ENCODE measurements at regions not wholly inside any gene's neighbourhood (a gene's known extent, or its start where the extent isn't known, plus 50 kb on each side); places are given as distances from the start of the nearest gene placed in this dataset.
"Not testable (repeated sequence)": the region's sequence is repeated elsewhere in the genome, so short reads cannot be mapped to it uniquely, and the experiment has no call there.

DNA sequence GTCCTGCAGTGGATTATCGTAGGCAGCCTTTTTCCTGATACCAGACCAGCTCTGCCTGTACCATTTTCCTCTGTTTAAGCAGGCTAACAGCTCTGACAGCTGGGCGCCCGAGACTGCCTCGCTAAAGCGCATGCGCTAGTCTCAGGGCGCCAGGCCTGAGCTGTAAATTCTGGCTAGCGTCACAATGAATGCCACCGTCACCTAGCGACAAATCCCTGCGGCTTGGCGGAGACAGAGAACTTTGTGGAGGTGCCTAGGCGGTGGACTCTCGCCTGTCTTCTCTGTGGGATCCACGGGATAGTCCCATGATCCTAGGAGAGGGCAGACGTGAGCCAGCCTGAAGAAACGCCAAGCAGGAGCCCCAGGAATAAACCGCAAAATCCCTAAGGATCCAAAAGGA, 573.9 kb downstream of the KCNJ18 start:
- no peak for DNase-seq

DNA sequence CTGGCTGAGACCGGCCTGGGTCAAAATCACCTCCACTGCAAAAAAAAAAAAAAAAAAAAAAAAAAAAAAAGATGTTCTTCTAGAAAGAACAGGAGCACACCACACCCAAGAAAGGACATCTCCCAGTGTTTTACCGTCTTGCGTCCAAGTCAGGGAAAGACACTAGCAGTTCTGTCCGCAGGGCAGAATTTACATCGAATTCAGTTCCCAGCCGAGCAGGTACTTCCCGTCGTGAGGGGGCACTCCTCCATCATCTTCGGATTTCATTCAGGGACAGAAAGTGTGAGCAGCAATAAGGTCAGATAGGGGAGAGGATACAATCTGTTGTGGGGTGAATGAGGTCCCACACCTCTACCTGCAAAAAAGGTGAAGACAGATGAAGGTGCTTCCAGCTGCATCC, 574.7 kb downstream of the KCNJ18 start:
- DNase-seq = no peak

DNA sequence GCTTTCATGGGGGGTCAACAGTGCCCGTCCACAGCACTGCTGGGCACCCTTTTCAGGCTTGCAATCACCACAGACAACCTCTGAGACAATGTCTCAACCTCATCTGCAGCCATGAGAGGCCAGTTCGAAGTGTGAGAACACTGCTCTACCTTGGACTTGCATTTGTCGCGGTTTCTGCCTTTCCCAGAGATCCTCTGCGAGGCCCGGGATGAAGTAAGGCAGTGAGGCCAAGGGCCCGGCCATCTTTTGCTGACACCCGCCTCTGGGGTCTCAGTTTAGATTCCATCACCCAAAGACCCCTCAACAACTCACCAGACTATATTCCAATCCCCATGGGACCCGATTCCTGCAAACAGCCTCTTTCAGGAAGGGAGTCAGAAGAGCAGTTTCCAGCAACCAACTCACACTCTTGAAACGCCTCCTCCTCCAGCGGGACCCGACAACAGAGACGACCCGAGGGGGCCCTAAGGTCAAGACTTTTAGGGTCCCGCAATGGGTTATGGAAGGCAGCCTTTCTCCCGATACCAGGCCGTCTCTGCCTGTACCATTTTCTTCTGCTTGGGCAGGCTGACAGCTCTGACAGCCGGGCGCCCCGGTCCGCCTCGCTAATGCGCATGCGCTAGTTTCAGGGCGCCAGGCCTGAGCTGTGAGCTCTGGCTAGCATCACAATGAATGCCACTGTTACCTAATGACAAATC, 576.0 kb downstream of the KCNJ18 start:
- DNase-seq = no peak

DNA sequence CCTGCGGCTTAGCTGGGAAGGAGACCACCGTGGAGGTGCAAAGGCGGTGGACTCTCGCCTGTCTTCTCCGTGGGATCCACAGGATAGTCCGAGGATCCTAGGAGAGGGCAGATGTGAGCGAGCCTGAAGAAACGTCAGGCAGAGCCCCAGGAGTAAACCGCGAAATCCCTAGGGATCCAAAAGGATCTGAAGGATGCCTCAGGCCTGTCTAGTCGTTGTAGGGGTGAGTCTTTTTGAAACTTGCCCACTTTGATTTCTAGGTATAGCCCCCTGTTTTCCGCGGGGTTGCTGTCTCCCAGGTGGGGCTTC, 576.5 kb downstream of the KCNJ18 start:
- no peak for DNase-seq

DNA sequence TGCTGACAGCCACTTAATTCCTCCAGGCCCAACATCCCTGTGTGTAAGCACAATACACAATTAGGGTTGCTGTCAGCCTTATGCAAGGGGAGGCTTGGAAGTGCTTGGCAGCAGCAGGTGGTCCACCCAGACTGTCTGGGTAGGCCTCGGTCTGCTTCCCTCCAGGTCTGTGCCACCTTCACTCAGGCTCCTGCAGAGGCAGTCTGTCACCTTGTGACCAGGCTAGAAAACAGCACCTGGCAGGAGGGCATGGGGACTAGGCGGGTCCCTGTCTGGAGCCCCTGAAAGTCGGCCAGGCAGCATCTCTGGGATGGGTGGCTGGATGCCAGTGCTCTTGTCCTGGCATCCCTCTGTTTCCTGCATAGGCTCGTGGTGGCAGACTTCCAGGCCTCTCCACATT, 578.1 kb downstream of the KCNJ18 start:
- DNase-seq = no peak

DNA sequence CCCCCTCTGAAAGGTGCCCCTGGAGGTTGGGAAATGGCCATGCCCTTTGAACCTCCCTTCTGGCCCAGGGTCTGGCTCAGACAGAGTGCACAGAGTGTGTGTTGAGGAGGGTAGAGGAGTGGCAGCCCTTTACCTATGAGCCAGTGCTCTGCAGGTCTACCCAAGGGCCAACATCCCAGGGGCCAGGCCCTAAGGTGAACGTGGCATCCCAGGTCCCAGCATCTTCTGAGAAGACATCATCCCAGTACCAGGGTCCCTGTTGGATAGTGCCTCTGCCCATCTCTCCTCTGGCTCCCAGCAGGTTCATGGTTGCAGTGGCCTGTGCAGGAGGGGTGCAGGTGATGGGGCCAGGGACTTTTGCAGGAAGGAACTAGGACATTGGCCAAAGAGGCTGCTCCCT, 578.5 kb downstream of the KCNJ18 start:
- not testable (repeated sequence) for DNase-seq

DNA sequence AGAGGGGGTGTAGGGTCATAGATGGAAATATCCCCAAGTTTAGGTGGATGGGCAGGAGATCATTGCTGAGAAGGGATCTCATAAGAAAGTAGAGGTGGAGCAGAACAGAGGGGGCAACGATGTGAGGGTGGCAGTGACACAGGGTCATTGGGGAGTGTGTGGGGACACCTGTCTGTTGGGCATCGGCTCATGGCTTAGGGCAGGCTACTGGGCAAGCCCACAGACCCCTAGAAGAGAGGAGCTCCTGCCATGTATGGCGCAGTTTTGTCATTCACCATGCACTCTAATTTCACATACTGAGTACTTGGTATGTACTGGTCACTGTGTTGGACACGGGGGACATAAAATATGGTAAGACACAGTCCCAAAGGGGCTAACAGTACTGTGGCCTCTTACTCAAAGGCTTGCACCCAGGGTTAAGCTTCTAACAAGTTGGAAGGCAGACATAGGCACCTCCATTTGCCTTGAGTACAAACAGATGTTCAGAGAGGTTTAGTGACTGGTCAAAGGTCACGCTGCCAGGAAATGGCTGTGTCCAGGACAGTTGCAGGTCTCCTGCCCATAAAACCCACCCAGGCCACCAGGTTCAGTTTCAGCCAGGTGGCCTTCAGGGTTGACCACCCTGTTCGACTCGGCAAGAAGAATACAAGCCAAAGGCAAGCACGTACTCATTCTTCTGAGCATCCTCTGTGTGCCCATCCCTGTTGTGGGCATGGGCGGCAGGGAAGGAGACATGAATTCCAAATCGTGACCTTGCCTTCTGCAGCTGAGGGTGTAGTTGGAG, 580.2 kb downstream of the KCNJ18 start:
- DNase-seq = no peak

DNA sequence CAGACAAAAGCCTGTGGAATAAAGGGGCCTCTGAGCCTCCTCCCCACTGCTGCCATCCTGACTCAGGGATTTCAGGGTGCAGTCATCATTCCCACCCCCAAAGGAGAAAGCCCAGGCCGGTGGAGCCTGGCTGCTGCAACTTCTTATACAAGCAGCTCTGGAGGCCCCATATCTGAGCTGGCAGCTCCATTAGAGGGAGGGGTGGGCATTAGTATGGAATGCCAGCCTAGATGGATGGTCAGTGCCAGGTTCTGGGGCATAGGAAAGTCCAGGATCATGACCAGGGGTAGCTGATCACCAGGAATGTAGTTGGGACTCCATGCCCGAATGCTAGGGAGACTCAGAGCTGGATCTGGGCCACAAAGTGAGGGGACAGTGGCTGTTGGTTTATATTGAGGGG, 581.0 kb downstream of the KCNJ18 start:
- no peak for DNase-seq

DNA sequence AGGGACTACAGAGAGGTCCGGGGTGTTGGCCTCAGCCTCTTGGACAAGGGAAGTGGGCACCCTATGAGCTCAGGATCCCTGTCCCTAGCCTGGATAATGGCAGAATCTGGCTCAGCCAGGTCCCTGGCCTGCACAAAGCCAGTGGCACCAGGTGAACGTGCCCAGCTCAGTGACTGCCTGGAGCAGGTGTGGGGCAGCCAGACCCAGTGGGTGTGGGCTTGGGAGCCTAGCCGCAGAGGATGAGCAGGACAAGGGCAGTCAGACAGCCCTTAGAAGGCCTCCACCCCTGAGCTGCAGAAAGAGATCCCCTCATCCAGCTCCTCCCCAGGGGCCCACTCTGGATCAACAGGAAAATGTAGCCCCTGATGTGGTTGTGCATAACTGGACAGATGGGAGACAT, 585.3 kb downstream of the KCNJ18 start:
- DNase-seq = peak; percentile 4

DNA sequence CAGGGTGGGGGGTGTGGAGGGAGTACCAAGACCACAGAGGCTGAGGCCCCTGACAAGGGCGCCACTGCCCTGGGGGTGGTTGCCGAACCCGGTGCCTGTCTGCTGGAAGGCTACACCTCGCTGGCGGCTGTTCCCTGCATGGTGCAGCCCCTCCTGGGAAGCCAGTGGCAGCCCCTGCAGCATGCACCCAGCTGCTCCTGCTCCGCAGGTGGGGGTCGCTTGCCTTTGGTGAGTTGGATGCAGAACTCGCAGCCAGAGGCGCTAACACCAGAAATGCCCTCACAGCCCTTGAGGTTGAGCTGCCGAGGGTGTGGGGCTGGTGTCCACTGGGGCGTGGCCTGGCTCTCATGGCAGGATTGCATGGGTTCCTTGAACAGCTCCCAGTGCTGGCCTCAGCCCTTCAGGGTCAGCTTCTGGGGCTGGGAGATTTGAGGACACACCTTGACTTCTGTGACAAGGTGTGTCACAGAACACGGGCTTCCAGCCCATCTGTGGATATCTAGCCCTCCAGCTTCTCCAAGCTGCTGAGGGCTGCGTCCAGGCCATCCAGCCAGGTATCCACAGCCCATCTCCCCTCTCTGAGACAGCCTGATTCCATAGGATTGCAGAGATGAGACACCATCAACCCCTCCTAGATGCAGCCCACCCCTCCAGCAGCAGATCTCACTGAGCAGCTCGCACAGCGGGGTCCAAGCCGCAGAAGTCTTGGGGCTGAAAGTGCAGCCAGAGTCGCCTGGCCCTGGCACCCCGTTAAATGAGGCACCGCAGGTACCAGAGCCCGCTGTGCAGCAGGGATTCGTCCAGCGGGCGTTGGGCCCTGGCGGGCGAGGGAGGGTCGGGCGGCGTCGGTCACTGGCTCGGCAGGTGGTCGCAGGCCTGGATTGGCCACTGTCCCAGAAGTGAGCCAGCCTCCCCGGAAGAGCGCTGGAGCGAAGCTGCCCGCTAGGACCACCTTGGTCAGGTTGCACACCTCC, 586.3 kb downstream of the KCNJ18 start:
- peak; percentile 4 for DNase-seq

DNA sequence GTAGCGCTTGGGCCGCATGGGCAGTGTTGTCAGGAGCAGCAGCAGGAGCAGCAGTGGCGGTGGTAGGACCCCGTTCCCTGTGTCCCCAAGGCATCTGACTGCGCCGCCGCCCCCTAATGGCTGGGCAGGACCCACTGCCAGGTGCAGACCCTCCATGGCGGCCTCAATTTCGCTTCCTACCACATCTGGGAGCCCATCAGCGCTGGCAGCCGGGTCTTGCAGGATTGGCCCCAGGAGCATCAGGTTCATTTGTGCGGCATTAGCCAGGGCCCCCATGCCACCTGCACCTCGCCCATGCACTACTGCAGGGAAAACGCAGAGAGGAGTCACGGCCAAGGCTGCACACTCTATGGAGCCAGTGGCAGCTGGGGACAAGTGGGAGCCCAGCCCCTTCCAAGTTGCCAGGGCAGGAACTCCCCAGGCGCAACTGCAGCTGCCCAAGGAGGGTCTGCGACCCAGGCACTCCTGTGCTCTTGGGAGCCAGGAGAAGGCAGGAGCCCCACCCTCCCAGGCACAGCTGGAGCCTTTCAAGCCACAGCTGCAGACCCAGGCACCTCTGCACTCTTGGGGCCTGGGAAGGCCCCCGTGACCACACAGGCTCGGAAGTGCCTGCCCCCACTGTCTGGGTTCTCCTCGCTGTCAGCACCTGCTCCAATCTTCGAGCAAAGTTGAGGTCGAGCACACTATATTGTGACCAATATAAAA, 594.2 kb downstream of the KCNJ18 start:
- DNase-seq = no peak

DNA sequence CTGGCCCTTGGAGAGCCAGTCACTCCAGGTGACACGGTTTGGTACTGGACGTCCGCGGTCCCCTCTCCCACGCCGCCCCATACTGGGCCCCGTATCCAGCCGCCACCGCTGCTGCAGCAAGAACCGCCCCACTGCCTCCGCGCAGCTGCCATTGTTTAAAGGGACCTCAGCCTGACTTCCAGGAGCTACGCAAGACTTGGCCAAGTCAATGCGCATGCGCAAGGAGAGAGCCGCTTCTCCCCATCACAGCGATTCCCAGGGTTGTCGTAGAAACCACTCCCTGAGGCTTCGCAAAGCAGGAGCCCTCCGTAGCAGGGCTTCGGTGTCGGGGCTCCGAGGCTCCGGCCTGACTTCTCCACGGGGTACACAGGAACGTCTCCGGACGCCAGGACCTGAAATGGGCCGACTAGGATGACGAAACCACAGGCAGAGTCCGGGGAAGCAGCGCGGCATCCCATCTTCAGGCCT, 606.2 kb downstream of the KCNJ18 start:
- not testable (repeated sequence) for DNase-seq

DNA sequence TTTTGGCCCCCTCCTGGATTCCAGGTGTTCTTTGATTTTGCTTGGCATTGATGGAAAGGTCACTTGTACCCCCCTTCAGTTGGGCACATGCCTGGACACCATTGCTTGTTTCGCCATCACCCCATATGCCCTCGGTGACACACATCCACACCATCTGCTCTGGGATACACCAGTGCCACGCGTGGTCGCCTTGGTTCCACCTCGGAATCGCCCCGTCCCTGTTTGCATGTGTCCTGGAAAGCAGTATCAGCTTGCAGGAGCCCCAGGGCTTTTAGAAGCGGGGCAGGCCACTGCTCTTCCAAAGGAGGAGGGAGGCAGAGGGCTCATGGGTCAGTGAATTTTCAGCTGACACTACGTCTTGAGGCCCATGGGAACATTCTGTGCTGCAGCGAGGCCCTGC, 607.9 kb downstream of the KCNJ18 start:
- no peak for DNase-seq

DNA sequence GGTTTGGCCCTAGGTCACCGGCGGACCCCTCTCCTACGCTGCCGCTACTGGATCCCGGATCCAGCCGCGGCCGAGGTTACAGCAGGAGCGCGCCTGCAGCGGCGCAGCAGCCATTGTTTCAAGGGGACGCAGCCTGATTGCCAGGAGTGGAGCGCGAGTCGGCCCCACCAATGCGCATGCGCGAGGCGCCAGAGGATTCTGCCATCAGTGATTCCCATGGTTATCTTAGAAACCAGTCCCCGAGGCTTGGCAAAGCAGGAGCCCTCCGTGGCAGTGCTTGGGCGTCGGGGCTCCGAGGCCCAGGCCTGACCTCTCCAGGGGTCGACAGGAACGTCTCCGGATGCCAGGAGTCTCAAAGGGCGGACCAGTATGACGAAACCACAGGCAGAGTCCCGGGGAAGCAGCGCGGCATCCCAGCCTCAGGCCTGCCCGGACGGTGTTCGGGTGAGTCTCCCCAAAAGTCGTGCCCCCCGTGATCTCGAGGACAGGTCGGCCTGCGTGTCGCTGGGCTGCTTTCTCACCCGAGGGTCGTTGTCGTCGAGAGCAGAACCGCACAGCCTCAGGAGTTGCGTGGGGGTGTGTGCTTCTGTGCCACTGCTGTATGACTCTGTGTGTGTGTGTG, 608.5 kb downstream of the KCNJ18 start:
- DNase-seq = no peak

DNA sequence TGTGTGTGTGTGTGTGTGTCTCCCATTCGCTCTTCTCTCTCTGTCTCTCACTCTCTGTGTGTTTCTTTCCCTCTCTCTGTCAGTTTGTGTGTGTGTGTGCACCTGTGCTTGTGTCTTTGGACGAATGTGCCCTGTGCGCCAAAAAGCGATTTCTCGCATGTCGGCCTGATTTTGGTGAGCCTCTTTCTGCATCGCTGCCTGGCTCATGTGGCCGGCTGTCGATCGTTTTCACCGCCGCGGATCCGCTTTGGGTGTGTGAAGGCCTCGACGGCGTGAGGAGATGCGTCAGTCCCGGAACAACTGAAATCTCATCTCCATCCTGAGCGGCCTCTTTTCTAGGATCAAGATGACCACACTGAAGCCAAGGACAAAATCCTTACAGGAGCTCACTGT, 609.0 kb downstream of the KCNJ18 start:
- DNase-seq = no peak

DNA sequence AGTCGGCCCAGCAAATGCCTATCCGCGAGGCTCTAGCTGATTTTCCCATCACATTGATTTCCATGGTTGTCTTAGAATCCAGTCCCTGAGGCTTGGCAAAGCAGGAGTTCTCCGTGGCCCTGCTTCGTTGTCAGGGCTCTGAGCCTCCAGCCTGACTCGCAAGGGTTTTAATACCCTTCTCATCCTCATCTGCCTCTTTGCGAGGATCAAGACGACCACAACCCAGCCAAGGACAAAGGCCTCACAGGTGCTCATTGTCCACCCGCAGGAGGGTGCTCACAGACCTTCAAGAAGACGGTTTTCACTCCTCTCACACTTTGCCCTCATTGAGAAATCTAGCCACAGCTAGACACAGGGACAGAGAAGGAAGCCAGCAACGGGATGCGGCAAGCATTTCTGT, 610.8 kb downstream of the KCNJ18 start:
- DNase-seq = no peak

DNA sequence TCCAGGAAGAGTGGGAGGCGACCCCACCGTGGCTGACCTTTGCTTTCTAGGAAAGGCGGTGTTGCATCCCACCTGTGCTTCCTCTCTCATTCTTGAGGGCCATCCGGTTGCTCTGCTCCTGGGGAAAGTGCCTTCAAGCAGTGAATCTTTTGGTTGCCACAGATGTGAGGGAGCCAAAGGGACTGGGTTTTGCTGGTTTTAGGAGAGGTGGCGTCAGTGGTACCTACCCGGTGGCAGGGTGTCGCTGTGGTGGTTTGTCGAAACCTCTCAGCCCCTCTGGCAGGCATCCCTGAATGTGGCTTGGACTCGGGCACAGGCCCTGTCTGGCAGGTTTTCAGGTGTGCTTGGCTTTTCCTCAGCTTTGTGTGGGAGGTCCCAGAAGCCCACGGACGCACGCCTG, 611.5 kb downstream of the KCNJ18 start:
- no peak for DNase-seq

DNA sequence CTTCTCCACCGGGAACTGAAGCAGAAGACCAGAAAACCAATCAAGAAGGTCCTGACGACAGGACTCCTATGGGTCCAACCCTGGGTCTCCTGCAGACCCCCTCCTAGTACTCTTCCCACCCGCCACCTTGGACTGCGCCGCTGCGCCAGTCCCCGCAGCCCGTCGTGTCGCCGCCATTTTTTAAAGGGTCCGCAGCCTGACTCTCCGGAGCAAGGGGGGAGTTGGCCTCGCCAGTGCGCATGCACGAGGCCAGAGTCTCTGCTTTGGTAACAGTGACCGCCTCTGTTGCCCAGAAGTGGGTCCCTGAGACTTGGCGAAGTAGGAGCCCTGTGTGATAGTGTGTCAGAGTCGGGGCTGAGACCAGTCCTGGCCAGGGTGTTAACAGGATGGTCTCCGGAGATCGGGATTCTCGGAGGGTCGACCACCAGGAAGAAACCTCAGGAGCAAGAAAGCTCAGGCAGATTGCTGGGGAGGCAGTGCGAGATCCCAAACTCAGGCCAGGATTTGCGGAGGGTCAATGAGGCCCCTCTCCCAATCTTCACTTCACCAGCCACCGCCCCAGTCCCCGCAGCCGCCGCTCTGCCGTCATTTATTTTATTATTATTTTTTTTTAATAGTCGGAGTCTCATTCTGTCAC, 612.5 kb downstream of the KCNJ18 start:
- DNase-seq = no peak

DNA sequence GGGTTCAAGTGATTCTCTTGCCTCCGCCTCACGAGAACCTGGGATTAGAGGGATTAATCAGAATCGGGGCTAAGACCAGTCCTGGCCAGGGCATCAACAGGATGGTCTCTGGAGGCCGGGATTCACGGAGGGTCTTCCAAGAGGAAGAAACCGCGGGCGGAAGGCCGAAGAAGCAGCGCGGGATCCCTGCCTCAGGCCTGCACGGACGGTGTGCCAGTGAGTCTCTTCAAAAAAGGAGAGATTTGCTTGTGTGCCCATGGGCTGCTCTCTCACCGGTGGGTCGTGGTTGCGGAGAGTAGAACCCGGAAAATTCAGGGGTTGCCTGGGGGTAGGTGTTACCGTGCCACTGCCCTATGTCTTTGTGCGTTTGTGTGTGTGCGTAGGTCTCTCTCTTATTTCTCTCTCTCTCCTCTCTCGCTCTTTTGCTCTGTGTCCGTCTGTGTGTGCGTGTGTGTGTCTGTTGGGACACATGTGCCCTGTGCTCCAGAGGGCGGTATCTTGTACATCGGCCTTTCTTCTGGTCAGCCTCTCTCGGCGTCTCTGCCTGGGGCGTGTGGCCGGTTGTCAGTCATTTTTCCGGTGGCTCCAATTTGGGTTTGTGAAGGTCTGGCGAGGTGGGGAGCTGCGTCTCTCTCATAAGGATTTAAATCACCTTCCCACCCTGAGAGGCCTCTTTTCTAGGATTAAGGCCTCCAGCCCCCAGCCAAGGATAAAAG, 613.2 kb downstream of the KCNJ18 start:
- no peak for DNase-seq

DNA sequence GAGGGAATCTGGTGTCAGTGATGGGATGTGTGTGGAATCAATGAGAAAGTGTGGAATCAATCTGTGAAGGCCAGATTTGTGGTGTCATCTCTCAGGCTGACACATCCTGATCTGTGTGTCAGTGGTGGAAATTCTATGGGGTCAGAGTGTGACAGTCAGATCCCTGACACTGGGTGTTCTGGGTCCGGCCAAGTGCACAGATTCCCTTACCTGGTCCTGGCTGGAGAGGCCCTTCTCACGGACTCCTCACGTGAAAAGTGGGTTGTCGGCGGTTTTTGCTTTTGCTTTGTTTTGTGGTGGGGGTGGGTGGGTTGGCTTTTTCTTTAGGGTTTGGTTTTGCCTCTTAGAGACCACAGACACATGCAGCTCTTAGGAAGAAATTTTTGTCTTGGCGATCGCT, 618.0 kb downstream of the KCNJ18 start:
- DNase-seq = not testable (repeated sequence)
